ENCODE measurements at regions not wholly inside any gene's neighbourhood (a gene's known extent, or its start where the extent isn't known, plus 50 kb on each side); places are given as distances from the start of the nearest gene placed in this dataset.

GRCh38 chr2:82246220-82246775 is 1941.7 kb upstream of the LRRTM1 start:
- Histone ChIP-seq H3K36me3 (no peaks in the 10 kb centered on the region), H3K9ac (no peak overlapping the region), H3K27me3 (no peaks in the 10 kb centered on the region), H3K27ac (no peak overlapping the region), H3K4me3 (no peak overlapping the region), H3K4me2 (no peak overlapping the region), H4K20me1 (no peaks in the 10 kb centered on the region), H3K9me3 (replicated peaks in 1 of 11) (peaks cover 0 to 7% (median under 1%) of the 10 kb centered on the region in 11 experiments; a peak in 4 of 22 replicates), H3K4me1 (peaks cover 0 to 7% (median 0%) of the 10 kb centered on the region in 10 experiments; a peak in 3 of 20 replicates)
- TF ChIP-seq Cebpa-rat (IDR thresholded peaks at IDR 0.05): no peak

- H3K36me3 ChIP-seq: no peaks in the 10 kb centered on the region
- no peak overlapping the region for H3K27ac ChIP-seq
- no peak overlapping the region for H3K9ac ChIP-seq
- H3K4me3 ChIP-seq: no peak overlapping the region
- peaks cover 0 to 10% (median 0%) of the 10 kb centered on the region in 11 experiments; a peak in 1 of 22 replicates for H3K9me3 ChIP-seq (replicated peaks in 1 of 11)
- peak overlapping the region; percentile 19 to 67 (median 49); a peak in 21 of 22 replicates for H3K4me2 ChIP-seq
- no peaks in the 10 kb centered on the region for H4K20me1 ChIP-seq
- TF ChIP-seq Cebpa-rat (IDR thresholded peaks at IDR 0.05): no peak
- peaks cover 11 to 18% (median 15%) of the 10 kb centered on the region in 10 experiments for H3K4me1 ChIP-seq
- no peaks in the 10 kb centered on the region for H3K27me3 ChIP-seq
These were observed 1934.6 kb upstream of the LRRTM1 start for GRCh38 chr2:82239176-82239575.

GRCh38 chr2:82237994-82238662 is 1933.6 kb upstream of the LRRTM1 start:
- no peak overlapping the region for H3K27ac ChIP-seq
- TF ChIP-seq Cebpa-rat (IDR thresholded peaks at IDR 0.05): no peak
- H3K9me3 ChIP-seq (replicated peaks in 1 of 11): peaks cover 0 to 7% (median 0%) of the 10 kb centered on the region in 11 experiments; a peak in 1 of 22 replicates
- peak overlapping the region in 1 of 11 experiments; percentile 54; a peak in 1 of 22 replicates for H3K4me2 ChIP-seq
- H3K4me3 ChIP-seq: no peak overlapping the region
- peaks cover 11 to 18% (median 15%) of the 10 kb centered on the region in 10 experiments for H3K4me1 ChIP-seq
- H3K27me3 ChIP-seq: no peaks in the 10 kb centered on the region
- no peak overlapping the region for H3K9ac ChIP-seq
- no peaks in the 10 kb centered on the region for H4K20me1 ChIP-seq
- no peaks in the 10 kb centered on the region for H3K36me3 ChIP-seq

GRCh38 chr2:82234283-82234874 is 1929.8 kb upstream of the LRRTM1 start:
- Histone ChIP-seq H3K27ac (no peak overlapping the region), H3K4me2 (no peak overlapping the region), H3K4me3 (no peak overlapping the region), H3K4me1 (peaks cover 4 to 10% (median 8%) of the 10 kb centered on the region in 10 experiments), H3K9ac (no peak overlapping the region), H3K9me3 (replicated peaks in 1 of 11) (no peaks in the 10 kb centered on the region), H4K20me1 (no peaks in the 10 kb centered on the region), H3K27me3 (no peaks in the 10 kb centered on the region), H3K36me3 (no peaks in the 10 kb centered on the region)
- TF ChIP-seq Cebpa-rat (IDR thresholded peaks at IDR 0.05): no peak

- H3K4me2 ChIP-seq: no peak overlapping the region
These were observed 1929.3 kb upstream of the LRRTM1 start for GRCh38 chr2:82233806-82234205.

GRCh38 chr2:82230406-82230805 is 1925.9 kb upstream of the LRRTM1 start:
- Histone ChIP-seq H3K4me3 (no peak overlapping the region), H3K4me2 (no peak overlapping the region), H3K9me3 (replicated peaks in 1 of 11) (no peaks in the 10 kb centered on the region), H3K27ac (no peak overlapping the region), H4K20me1 (no peaks in the 10 kb centered on the region), H3K36me3 (no peaks in the 10 kb centered on the region), H3K9ac (no peak overlapping the region), H3K4me1 (no peaks in the 10 kb centered on the region), H3K27me3 (no peaks in the 10 kb centered on the region)
- TF ChIP-seq Cebpa-rat (IDR thresholded peaks at IDR 0.05): no peak

More at GRCh38 chr2:82233806-82234205, 1929.3 kb upstream of the LRRTM1 start:
- no peaks in the 10 kb centered on the region for H4K20me1 ChIP-seq
- peaks cover 0 to 5% (median 2%) of the 10 kb centered on the region in 10 experiments; a peak in 10 of 20 replicates for H3K4me1 ChIP-seq
- no peak for TF ChIP-seq Cebpa-rat (IDR thresholded peaks at IDR 0.05)
- no peak overlapping the region for H3K27ac ChIP-seq
- H3K36me3 ChIP-seq: no peaks in the 10 kb centered on the region
- H3K4me3 ChIP-seq: no peak overlapping the region
- H3K27me3 ChIP-seq: no peaks in the 10 kb centered on the region
- H3K9me3 ChIP-seq (replicated peaks in 1 of 11): no peaks in the 10 kb centered on the region
- no peak overlapping the region for H3K9ac ChIP-seq

GRCh38 chr2:82226441-82226840 is 1921.9 kb upstream of the LRRTM1 start:
- H3K4me2 ChIP-seq: no peak overlapping the region
- H3K4me1 ChIP-seq: no peaks in the 10 kb centered on the region
- no peaks in the 10 kb centered on the region for H4K20me1 ChIP-seq
- no peak overlapping the region for H3K4me3 ChIP-seq
- no peak overlapping the region for H3K9ac ChIP-seq
- H3K27me3 ChIP-seq: no peaks in the 10 kb centered on the region
- H3K27ac ChIP-seq: no peak overlapping the region
- peaks cover 0 to 30% (median 10%) of the 10 kb centered on the region in 11 experiments; a peak in 14 of 22 replicates for H3K9me3 ChIP-seq (replicated peaks in 1 of 11)
- TF ChIP-seq Cebpa-rat (IDR thresholded peaks at IDR 0.05): no peak
- H3K36me3 ChIP-seq: no peaks in the 10 kb centered on the region

GRCh38 chr2:82224301-82224940 is 1919.9 kb upstream of the LRRTM1 start:
- no peak overlapping the region for H3K27ac ChIP-seq
- no peak for TF ChIP-seq Cebpa-rat (IDR thresholded peaks at IDR 0.05)

GRCh38 chr2:82215212-82215611 is 1910.7 kb upstream of the LRRTM1 start:
- peak overlapping the region in 5 of 11 experiments; percentile 5 to 48 (median 21); a peak in 5 of 22 replicates for H3K4me2 ChIP-seq
- H3K27me3 ChIP-seq: no peaks in the 10 kb centered on the region
- H3K27ac ChIP-seq: no peak overlapping the region
- TF ChIP-seq Cebpa-rat (IDR thresholded peaks at IDR 0.05): no peak
- no peak overlapping the region for H3K9ac ChIP-seq
- no peaks in the 10 kb centered on the region for H3K36me3 ChIP-seq
- H4K20me1 ChIP-seq: no peaks in the 10 kb centered on the region
- H3K9me3 ChIP-seq (replicated peaks in 1 of 11): no peaks in the 10 kb centered on the region
- no peak overlapping the region for H3K4me3 ChIP-seq
- H3K4me1 ChIP-seq: peaks cover 0 to 7% (median 6%) of the 10 kb centered on the region in 10 experiments; a peak in 8 of 20 replicates

More at GRCh38 chr2:82224301-82224940, 1919.9 kb upstream of the LRRTM1 start:
- Histone ChIP-seq H3K4me2 (no peak overlapping the region), H3K27me3 (no peaks in the 10 kb centered on the region), H3K9ac (no peak overlapping the region), H4K20me1 (no peaks in the 10 kb centered on the region), H3K4me3 (no peak overlapping the region), H3K9me3 (replicated peaks in 1 of 11) (peaks cover 0 to 30% (median 10%) of the 10 kb centered on the region in 11 experiments; a peak in 14 of 22 replicates), H3K36me3 (no peaks in the 10 kb centered on the region), H3K4me1 (no peaks in the 10 kb centered on the region)
